A673 (cell line): ENCODE measurements at regions not wholly inside any gene's neighbourhood (a gene's known extent, or its start where the extent isn't known, plus 50 kb on each side); places are given as distances from the start of the nearest gene placed in this dataset.

Experiments used
- BruUV-seq: library from RNA; stranded (reverse); fragments of 400-500 nt; replicated peaks from 2 replicates; lab custom pipeline; 2021; lab: Mats Ljungman, UMichigan
- CTCF ChIA-PET: fragments of 300-600 bp; sonication (Branson Sonifier 250); formaldehyde crosslinking; loops from one replicate; lab custom pipeline; 2022; ENCODE audit warnings: antibody characterized with exemption; lab: Charles Lee
- POLR2A ChIA-PET: fragments of 300-600 bp; sonication (Branson Sonifier 250); formaldehyde crosslinking; loops from one replicate; lab custom pipeline; 2022; ENCODE audit warnings: antibody characterized with exemption; ENCODE audit not compliant: low non-redundant PET; lab: Charles Lee
- DNase-seq: peaks from one replicate; pipeline ENCODE4 v3.0.0-alpha.2; 2015; ENCODE audit warnings: low spot score
- H3K27ac ChIP-seq: fragments of 200-600 bp; sonication (generic); 2 replicates; pipeline ENCODE4 v1.5.1; 2016; ENCODE audit warnings: mixed run types, low read depth, mild to moderate bottlenecking, mixed read lengths, antibody characterized with exemption, low read length; ENCODE audit not compliant: poor library complexity, severe bottlenecking
- H3K27me3 ChIP-seq: fragments of 200-600 bp; sonication (generic); replicated peaks from 2 replicates; pipeline ENCODE4 v1.6.1; 2017; ENCODE audit warnings: mixed run types, low read depth, mild to moderate bottlenecking, mixed read lengths, antibody characterized with exemption, low read length; ENCODE audit not compliant: insufficient read depth, poor library complexity
- H3K36me3 ChIP-seq: fragments of 200-600 bp; sonication (generic); 2 replicates; pipeline ENCODE4 v1.6.1; 2016; ENCODE audit warnings: mixed run types, mild to moderate bottlenecking, mixed read lengths, antibody characterized with exemption, low read length; ENCODE audit not compliant: insufficient read depth, poor library complexity, severe bottlenecking
- H3K4me1 ChIP-seq: fragments of 200-600 bp; sonication (generic); 2 replicates; pipeline ENCODE4 v1.6.1; 2017; ENCODE audit warnings: mixed run types, mild to moderate bottlenecking, mixed read lengths, antibody characterized with exemption, low read length; ENCODE audit not compliant: insufficient read depth, poor library complexity, severe bottlenecking
- H3K4me3 ChIP-seq: fragments of 200-600 bp; sonication (generic); 2 replicates; pipeline ENCODE4 v1.5.1; 2016; ENCODE audit warnings: low read depth, mixed run types, mild to moderate bottlenecking, mixed read lengths, low read length; ENCODE audit not compliant: poor library complexity, severe bottlenecking
- H3K9me3 ChIP-seq: fragments of 200-600 bp; sonication (generic); 2 replicates; pipeline ENCODE4 v1.6.1; 2016; ENCODE audit warnings: mixed run types, low read depth, mild to moderate bottlenecking, mixed read lengths, antibody characterized with exemption, low read length; ENCODE audit not compliant: poor library complexity, severe bottlenecking
- EZH2 ChIP-seq: fragments of 200-600 bp; sonication (generic); IDR thresholded peaks from 2 replicates; pipeline ENCODE4 v1.6.1; 2017; ENCODE audit warnings: borderline replicate concordance, low read depth, mild to moderate bottlenecking, mixed read lengths, antibody characterized with exemption, low read length; ENCODE audit not compliant: poor library complexity, severe bottlenecking
- intact Hi-C: fragments of 100-400 bp; cut with micrococcal nuclease; formaldehyde crosslinking; loops from one replicate; pipeline ENCODE4 v1.10.0; 2022; ENCODE audit not compliant: unreplicated experiment
- TF ChIP-seq, protein P1 (sequence below): fragments of 300-800, 200-600 bp; sonication (generic); conservative IDR thresholded peaks from 2 replicates; pipeline ENCODE4 v1.5.1; 2017; ENCODE audit warnings: low read depth, mild to moderate bottlenecking, antibody characterized with exemption, low read length, moderate library complexity, mixed read lengths

DNA sequence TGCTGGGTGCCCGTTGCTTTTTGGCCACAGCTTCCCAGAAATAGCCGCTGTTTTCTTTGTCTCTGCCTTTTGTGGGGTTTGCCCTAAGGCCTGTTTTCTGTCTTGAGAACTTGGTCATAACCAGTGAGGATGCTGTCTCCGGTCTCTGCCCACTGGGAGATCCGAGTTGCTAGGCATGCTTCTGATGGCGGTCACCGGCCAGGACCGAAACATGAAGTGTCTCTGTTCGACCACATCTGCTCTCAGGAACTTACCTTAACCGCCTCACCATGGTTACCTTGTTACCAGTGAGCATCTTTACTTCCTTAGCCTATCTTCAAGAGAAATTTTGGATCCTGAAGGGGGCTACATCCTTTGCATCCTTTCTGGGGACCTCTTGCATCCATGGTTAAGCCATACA lies 91.9 kb downstream of the RTP5 start:
- Histone ChIP-seq H3K4me3 (no peak overlapping the region), H3K27ac (no peak overlapping the region), H3K27me3 (no peaks in the 10 kb centered on the region), H3K36me3 (no peaks in the 10 kb centered on the region), H3K4me1 (peaks cover 24% of the 10 kb centered on the region), H3K9me3 (no peaks in the 10 kb centered on the region)
- intact Hi-C loops: no loop called here
- no peak for DNase-seq
- ChIA-PET CTCF (no interaction called here), POLR2A (no interaction called here)
- no TSS peak for BruUV-seq
- TF ChIP-seq EZH2: no peak
- TF ChIP-seq, protein P1, sequence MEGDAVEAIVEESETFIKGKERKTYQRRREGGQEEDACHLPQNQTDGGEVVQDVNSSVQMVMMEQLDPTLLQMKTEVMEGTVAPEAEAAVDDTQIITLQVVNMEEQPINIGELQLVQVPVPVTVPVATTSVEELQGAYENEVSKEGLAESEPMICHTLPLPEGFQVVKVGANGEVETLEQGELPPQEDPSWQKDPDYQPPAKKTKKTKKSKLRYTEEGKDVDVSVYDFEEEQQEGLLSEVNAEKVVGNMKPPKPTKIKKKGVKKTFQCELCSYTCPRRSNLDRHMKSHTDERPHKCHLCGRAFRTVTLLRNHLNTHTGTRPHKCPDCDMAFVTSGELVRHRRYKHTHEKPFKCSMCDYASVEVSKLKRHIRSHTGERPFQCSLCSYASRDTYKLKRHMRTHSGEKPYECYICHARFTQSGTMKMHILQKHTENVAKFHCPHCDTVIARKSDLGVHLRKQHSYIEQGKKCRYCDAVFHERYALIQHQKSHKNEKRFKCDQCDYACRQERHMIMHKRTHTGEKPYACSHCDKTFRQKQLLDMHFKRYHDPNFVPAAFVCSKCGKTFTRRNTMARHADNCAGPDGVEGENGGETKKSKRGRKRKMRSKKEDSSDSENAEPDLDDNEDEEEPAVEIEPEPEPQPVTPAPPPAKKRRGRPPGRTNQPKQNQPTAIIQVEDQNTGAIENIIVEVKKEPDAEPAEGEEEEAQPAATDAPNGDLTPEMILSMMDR: no peak

DNA sequence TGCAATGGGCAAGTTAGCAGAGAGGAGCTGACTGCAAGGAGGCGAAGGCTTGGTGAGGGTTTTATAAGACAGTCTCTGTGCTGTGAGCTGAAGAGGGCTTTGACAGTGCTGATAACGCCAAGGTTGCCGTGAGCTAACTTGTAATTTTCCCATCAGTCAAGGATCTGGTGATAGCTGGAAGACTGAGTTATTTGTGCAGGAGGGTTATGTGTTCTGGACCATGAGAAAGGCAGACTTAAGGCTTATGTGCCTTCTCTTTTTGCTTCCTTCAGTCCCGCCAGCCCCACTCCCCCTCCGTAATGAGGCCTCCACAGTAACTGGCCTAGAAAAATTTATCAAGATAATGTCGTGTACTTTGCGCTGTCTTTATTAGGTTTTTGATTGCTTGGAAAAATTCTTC lies 94.6 kb downstream of the RTP5 start:
- ChIA-PET POLR2A (no interaction called here), CTCF (interaction anchor here (0.7 kb wide), 1 partner anchor 12 kb away, joined by 3 read pairs; no protein-coding TSS in a partner anchor)
- TF ChIP-seq EZH2: no peak
- TF ChIP-seq, protein P1: no peak
- intact Hi-C loops: no loop called here
- H3K4me3 ChIP-seq: no peak overlapping the region
- H3K27me3 ChIP-seq: no peaks in the 10 kb centered on the region
- no peak overlapping the region for H3K27ac ChIP-seq
- H3K9me3 ChIP-seq: no peaks in the 10 kb centered on the region
- peaks cover 40% of the 10 kb centered on the region for H3K4me1 ChIP-seq
- DNase-seq: no peak
- no peaks in the 10 kb centered on the region for H3K36me3 ChIP-seq
- BruUV-seq: no TSS peak

DNA sequence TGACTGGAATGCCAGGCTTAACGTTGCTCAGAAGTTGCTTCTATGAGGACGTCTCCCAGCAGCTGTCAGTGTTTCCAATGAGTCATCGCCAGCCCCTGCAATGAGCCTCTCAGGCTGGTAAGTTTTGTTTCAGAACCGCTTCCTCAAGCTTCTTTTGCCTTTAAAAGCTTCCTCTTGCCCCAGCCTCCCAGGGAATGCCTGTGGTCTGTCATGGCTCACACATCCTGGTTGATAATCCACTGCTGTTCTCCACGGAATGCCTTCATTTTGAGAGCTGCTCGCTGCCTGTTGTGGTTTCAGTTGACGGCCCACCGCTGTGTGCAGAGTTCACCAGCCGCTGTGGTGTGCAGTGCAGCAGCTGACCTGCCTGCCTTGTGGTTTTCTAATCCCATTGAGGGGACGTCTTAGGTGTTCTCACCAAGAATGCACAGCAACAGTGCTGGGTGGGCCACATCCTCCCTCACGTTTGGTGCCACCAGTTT lies 96.4 kb downstream of the RTP5 start:
- Histone ChIP-seq H3K9me3 (no peaks in the 10 kb centered on the region), H3K4me3 (peak overlapping the region; percentile 11), H3K27me3 (no peaks in the 10 kb centered on the region), H3K4me1 (peaks cover 29% of the 10 kb centered on the region), H3K27ac (peak overlapping the region; percentile 63), H3K36me3 (no peaks in the 10 kb centered on the region)
- peak; percentile 85 for DNase-seq
- ChIA-PET CTCF (no interaction called here), POLR2A (no interaction called here)
- no peak for TF ChIP-seq EZH2
- TF ChIP-seq, protein P1: no peak
- intact Hi-C loops: no loop called here
- no TSS peak for BruUV-seq
